ENCODE measurements at regions not wholly inside any gene's neighbourhood (a gene's known extent, or its start where the extent isn't known, plus 50 kb on each side); places are given as distances from the start of the nearest gene placed in this dataset.

- DNase-seq, result no peak
Observed at GRCh38 chr18:73843455-73843854, 304.2 kb downstream of the FBXO15 start.

GRCh38 chr18:73842795-73843394, 304.7 kb downstream of the FBXO15 start:
- DNase-seq, result peak; percentile 29

GRCh38 chr18:73841661-73842060, 306.0 kb downstream of the FBXO15 start:
- DNase-seq, result no peak

- DNase-seq, result no peak
Observed at GRCh38 chr18:73840319-73840945, 307.2 kb downstream of the FBXO15 start.

- no peak for DNase-seq
Observed at GRCh38 chr18:73839441-73839840, 308.2 kb downstream of the FBXO15 start.

GRCh38 chr18:73838107-73838506, 309.5 kb downstream of the FBXO15 start:
- no peak for DNase-seq

GRCh38 chr18:73835656-73836364, 311.8 kb downstream of the FBXO15 start:
- no peak for DNase-seq

- DNase-seq, result no peak
Observed at GRCh38 chr18:73835039-73835438, 312.6 kb downstream of the FBXO15 start.

- no peak for DNase-seq
Observed at GRCh38 chr18:73831688-73832087, 315.9 kb downstream of the FBXO15 start.

- DNase-seq, result no peak
Observed at GRCh38 chr18:73829146-73829545, 318.5 kb downstream of the FBXO15 start.

- no peak for DNase-seq
Observed at GRCh38 chr18:73827801-73828200, 319.8 kb downstream of the FBXO15 start.

GRCh38 chr18:73826098-73826497, 321.5 kb downstream of the FBXO15 start:
- no peak for DNase-seq

GRCh38 chr18:73824671-73825070, 323.0 kb downstream of the FBXO15 start:
- no peak for DNase-seq

GRCh38 chr18:73812423-73812822, 335.2 kb downstream of the FBXO15 start:
- no peak for DNase-seq

- DNase-seq, result no peak
Observed at GRCh38 chr18:73807551-73808192, 340.0 kb downstream of the FBXO15 start.

GRCh38 chr18:73805991-73806390, 341.6 kb downstream of the FBXO15 start:
- DNase-seq, result no peak

- DNase-seq, result no peak
Observed at GRCh38 chr18:73797419-73797818, 350.2 kb downstream of the FBXO15 start.

GRCh38 chr18:73793386-73793785, 354.2 kb downstream of the FBXO15 start:
- no peak for DNase-seq

- no peak for DNase-seq
Observed at GRCh38 chr18:73791081-73791480, 356.6 kb downstream of the FBXO15 start.

GRCh38 chr18:73790587-73790986, 357.0 kb downstream of the FBXO15 start:
- DNase-seq, result no peak

- no peak for DNase-seq
Observed at GRCh38 chr18:73787316-73787715, 360.3 kb downstream of the FBXO15 start.

GRCh38 chr18:73785300-73785699, 362.3 kb downstream of the FBXO15 start:
- no peak for DNase-seq

GRCh38 chr18:73784853-73785252, 362.8 kb downstream of the FBXO15 start:
- no peak for DNase-seq

GRCh38 chr18:73782405-73782804, 365.2 kb downstream of the FBXO15 start:
- DNase-seq, result no peak

Data from activated naive CD4-positive, alpha-beta T cell treated with Interleukin-2 at 50 U/mL for 16 hours (primary cell).